GM20000 (cell line): ENCODE measurements at regions not wholly inside any gene's neighbourhood (a gene's known extent, or its start where the extent isn't known, plus 50 kb on each side); places are given as distances from the start of the nearest gene placed in this dataset.

Experiments used
- DNase-seq: peaks from one replicate; pipeline ENCODE4 v3.0.0; 2012; ENCODE audit warnings: low spot score
- TF ChIP-seq, protein P1 (sequence below): IDR thresholded peaks from 2 replicates; pipeline ENCODE4 v1.5.1; 2012; ENCODE audit warnings: mild to moderate bottlenecking, control low read depth; ENCODE audit errors: extremely low read depth, missing control alignments

GRCh38 chr4:85291226-85291625 lies 183.7 kb upstream of the ARHGAP24 start:
- DNase-seq, result no peak
- TF ChIP-seq, protein P1, sequence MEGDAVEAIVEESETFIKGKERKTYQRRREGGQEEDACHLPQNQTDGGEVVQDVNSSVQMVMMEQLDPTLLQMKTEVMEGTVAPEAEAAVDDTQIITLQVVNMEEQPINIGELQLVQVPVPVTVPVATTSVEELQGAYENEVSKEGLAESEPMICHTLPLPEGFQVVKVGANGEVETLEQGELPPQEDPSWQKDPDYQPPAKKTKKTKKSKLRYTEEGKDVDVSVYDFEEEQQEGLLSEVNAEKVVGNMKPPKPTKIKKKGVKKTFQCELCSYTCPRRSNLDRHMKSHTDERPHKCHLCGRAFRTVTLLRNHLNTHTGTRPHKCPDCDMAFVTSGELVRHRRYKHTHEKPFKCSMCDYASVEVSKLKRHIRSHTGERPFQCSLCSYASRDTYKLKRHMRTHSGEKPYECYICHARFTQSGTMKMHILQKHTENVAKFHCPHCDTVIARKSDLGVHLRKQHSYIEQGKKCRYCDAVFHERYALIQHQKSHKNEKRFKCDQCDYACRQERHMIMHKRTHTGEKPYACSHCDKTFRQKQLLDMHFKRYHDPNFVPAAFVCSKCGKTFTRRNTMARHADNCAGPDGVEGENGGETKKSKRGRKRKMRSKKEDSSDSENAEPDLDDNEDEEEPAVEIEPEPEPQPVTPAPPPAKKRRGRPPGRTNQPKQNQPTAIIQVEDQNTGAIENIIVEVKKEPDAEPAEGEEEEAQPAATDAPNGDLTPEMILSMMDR, result no peak

DNA sequence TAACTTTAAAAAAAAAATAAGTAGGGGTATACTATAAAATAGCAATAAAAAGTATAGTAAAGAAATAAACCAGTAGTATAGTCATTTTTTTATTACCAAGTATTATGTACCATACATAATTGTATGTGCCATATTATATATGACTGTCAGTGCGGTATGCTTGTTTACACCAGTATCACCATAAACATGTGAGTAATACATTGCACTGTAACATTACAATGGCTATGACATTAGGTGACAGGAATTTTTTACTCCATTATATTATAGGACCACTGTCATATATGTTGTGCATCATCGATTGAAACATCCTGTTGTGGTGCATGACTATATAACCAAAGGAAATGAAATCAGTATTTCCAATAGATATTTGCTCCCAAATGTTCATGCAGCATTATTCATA lies 176.9 kb upstream of the ARHGAP24 start:
- TF ChIP-seq, protein P1, result no peak
- no peak for DNase-seq

GRCh38 chr4:85302193-85302736 lies 172.7 kb upstream of the ARHGAP24 start:
- TF ChIP-seq, protein P1, result no peak
- DNase-seq, result no peak

GRCh38 chr4:85302756-85303155 lies 172.2 kb upstream of the ARHGAP24 start:
- TF ChIP-seq, protein P1, result no peak
- no peak for DNase-seq

- TF ChIP-seq, protein P1, result no peak
- DNase-seq, result no peak
Observed at GRCh38 chr4:85318415-85318814, 156.5 kb upstream of the ARHGAP24 start.

DNA sequence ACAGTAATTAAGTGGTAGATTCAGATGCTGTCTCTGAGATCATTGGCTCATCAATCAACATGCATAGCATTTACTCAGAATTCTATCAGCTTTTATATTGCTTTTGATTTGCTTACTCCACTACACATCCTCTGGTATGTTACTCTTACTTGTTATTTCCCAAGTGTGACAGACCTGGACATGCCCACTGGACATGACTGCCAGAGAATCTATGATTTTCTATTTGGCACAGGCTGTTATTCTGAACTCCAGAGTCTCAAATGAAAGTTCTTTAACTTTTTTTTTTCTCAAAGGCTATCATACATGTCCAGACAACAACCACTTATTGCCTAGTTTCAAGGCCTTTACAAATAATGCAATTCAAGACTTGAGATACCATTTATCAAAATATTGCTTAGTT lies 116.1 kb upstream of the ARHGAP24 start:
- no peak for DNase-seq
- TF ChIP-seq, protein P1, result no peak

DNA sequence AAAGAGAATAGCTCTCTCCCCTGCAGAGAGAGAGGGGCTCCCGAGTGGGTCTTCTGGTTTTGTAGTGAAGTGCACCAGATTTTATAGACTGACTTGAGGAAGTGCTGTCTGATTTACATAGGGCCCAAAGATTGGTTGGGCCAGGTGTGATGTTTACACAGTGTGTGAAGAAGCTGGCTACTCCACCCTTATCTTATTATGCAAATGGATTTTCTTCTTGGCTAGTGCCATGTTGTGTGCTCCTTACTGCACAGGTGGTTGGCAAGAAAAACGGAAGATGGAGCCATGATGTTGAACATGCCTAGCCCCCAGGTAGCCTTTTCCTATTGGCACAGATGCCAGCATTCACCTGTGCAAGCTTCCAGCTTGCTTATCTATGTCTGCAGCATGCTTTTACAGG lies 112.4 kb upstream of the ARHGAP24 start:
- DNase-seq, result no peak
- TF ChIP-seq, protein P1, result no peak

DNA sequence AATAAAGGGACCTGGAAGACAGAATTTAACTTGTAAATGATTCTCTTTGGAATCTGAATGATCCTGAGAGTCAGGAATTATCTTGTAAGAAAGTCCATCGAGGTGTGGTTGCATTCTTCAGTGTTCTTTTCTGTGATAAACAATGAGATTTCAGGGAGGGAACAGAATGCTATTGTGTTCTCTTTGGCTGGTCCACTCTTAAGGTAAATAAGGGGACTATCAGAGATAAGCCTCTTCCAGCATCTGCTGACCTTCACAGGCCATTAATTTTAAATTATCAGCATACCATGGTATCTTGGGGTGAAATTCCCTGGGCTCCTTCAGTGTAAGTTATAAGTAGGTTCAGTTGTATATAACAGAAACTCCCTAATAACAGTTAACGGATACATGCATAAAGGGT lies 107.1 kb upstream of the ARHGAP24 start:
- DNase-seq, result no peak
- TF ChIP-seq, protein P1, result no peak
